ENCODE measurements at regions not wholly inside any gene's neighbourhood (a gene's known extent, or its start where the extent isn't known, plus 50 kb on each side); places are given as distances from the start of the nearest gene placed in this dataset.
A peak's percentile ranks its signal among the peaks of the same experiment; 100 is the strongest.

DNA sequence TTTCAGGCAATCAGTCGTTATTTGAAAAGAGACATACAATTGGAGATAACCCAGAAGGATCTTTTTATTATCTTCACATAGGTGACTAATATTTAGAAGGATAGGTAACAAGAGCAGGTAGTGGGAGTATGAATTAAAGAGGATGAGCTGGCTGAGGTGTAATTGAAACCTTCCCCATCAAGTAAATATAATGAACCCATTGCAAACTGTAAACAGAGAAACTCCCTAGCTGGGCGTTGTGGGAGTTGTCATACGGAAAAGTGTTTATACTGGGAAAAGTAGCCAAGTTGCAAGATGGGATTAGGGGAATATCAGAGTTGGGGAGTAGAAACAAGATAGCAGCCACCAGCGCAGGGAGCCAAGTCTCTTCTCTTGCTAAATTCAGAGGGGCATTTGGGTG is 448.4 kb downstream of the COG6 start:
- Histone ChIP-seq H3K27ac (no peak overlapping the region), H3K4me3 (no peak overlapping the region), H3K9me3 (no peaks in the 10 kb centered on the region), H3K36me3 (ENCODE audit: insufficient read depth in 1 of 2, low read depth in 1 of 2) (no peaks in the 10 kb centered on the region), H3K27me3 (ENCODE audit: insufficient read depth in 3 of 3, low read length in 2 of 3) (no peaks in the 10 kb centered on the region), H3K4me1 (no peaks in the 10 kb centered on the region)
- DNase-seq (no peak), ATAC-seq (no peak)
- TF ChIP-seq, protein P1, sequence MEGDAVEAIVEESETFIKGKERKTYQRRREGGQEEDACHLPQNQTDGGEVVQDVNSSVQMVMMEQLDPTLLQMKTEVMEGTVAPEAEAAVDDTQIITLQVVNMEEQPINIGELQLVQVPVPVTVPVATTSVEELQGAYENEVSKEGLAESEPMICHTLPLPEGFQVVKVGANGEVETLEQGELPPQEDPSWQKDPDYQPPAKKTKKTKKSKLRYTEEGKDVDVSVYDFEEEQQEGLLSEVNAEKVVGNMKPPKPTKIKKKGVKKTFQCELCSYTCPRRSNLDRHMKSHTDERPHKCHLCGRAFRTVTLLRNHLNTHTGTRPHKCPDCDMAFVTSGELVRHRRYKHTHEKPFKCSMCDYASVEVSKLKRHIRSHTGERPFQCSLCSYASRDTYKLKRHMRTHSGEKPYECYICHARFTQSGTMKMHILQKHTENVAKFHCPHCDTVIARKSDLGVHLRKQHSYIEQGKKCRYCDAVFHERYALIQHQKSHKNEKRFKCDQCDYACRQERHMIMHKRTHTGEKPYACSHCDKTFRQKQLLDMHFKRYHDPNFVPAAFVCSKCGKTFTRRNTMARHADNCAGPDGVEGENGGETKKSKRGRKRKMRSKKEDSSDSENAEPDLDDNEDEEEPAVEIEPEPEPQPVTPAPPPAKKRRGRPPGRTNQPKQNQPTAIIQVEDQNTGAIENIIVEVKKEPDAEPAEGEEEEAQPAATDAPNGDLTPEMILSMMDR (IDR thresholded peaks at IDR 0.05) = no peak
- 78 to 93% (median 91%) methylated on average over 4 of the region's 4 CpGs for WGBS, 3 donors
- intact Hi-C loops (cut with DNase I) = no loop called here

DNA sequence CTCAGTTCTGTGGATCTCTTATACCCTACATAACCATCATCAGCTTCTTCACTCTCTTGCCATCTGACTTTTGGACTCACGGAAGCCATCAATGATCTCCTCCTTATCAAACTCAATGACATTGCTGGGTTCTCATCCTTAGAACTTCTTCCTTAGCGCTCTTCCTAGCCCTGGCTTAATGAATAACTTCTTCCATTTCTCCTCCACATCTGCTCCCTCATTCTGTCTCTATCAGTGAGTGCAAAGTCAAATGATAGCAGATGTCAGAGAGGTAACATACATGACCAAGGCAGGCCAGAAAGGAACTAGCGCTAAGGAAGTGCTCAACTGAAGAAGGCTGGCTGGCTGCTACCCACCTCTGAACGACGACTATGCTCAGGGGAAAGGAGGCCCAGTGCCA is 449.8 kb downstream of the COG6 start:
- 91 to 95% (median 92%) methylated on average over 5 of the region's 5 CpGs for WGBS, 3 donors
- intact Hi-C loops (cut with DNase I) = no loop called here
- H3K36me3 ChIP-seq (ENCODE audit: insufficient read depth in 1 of 2, low read depth in 1 of 2) = no peaks in the 10 kb centered on the region

GRCh38 chr13:40109351-40109844 is 453.9 kb downstream of the COG6 start:
- peaks cover 6% of the 10 kb centered on the region for H3K4me1 ChIP-seq
- no peaks in the 10 kb centered on the region for H3K9me3 ChIP-seq
- WGBS, 3 donors = 85 to 90% (median 89%) methylated on average over 4 of the region's 4 CpGs
- DNase-seq = peak in 1 of 2 donors; percentile 22
- TF ChIP-seq, protein P1 (IDR thresholded peaks at IDR 0.05) = no peak
- H3K4me3 ChIP-seq = no peak overlapping the region
- H3K36me3 ChIP-seq (ENCODE audit: insufficient read depth in 1 of 2, low read depth in 1 of 2) = no peaks in the 10 kb centered on the region
- H3K27ac ChIP-seq = peak overlapping the region; percentile 12
- H3K27me3 ChIP-seq (ENCODE audit: insufficient read depth in 3 of 3, low read length in 2 of 3) = no peaks in the 10 kb centered on the region
- peak; percentile 84 to 88 (median 84) for ATAC-seq
- intact Hi-C loops (cut with DNase I) = no loop called here

More for the DNA sequence above, 449.8 kb downstream of the COG6 start:
- H3K9me3 ChIP-seq = no peaks in the 10 kb centered on the region
- no peak for DNase-seq
- H3K4me3 ChIP-seq = no peak overlapping the region
- TF ChIP-seq, protein P1 (IDR thresholded peaks at IDR 0.05) = no peak
- peaks cover 6% of the 10 kb centered on the region for H3K4me1 ChIP-seq
- no peaks in the 10 kb centered on the region for H3K27me3 ChIP-seq (ENCODE audit: insufficient read depth in 3 of 3, low read length in 2 of 3)
- ATAC-seq = no peak
- no peak overlapping the region for H3K27ac ChIP-seq

- WGBS, 3 donors = 73 to 91% (median 80%) methylated on average over 8 of the region's 8 CpGs
- H3K4me1 ChIP-seq = peaks cover 6% of the 10 kb centered on the region
- ATAC-seq (peak in 3 of 4 donors; percentile 49 to 62 (median 57)), DNase-seq (no peak)
- no peaks in the 10 kb centered on the region for H3K36me3 ChIP-seq (ENCODE audit: insufficient read depth in 1 of 2, low read depth in 1 of 2)
- H3K9me3 ChIP-seq = no peaks in the 10 kb centered on the region
- intact Hi-C loops (cut with DNase I) = no loop called here
- no peaks in the 10 kb centered on the region for H3K27me3 ChIP-seq (ENCODE audit: insufficient read depth in 3 of 3, low read length in 2 of 3)
- TF ChIP-seq, protein P1 (IDR thresholded peaks at IDR 0.05) = no peak
- no peak overlapping the region for H3K4me3 ChIP-seq
- no peak overlapping the region for H3K27ac ChIP-seq
Observed at GRCh38 chr13:40113643-40114304, 458.3 kb downstream of the COG6 start.
